Sigmoid colon (tissue), 4 donors: ENCODE measurements at regions not wholly inside any gene's neighbourhood (a gene's known extent, or its start where the extent isn't known, plus 50 kb on each side); places are given as distances from the start of the nearest gene placed in this dataset.

Experiments used
- EP300 ChIP-seq, 4 donors: sonication (generic); formaldehyde crosslinking; IDR thresholded peaks; one replicate each; pipeline ENCODE4 v1.6.1; 2017; ENCODE audit warnings: antibody characterized with exemption in 4 of 4
- POLR2A ChIP-seq, 2 donors: fragments of 450-650 bp; IDR thresholded peaks; one replicate each; pipeline ENCODE4 v1.6.1; 2016; ENCODE audit warnings: antibody characterized with exemption in 2 of 2, mild to moderate bottlenecking in 2 of 2, moderate library complexity in 2 of 2
- TF ChIP-seq, protein P1 (sequence below), 4 experiments: fragments of 450-650 bp in 3 of 4; fragments of 200-600 bp in 1 of 4; IDR thresholded peaks; one replicate each; pipeline ENCODE4 v1.5.1; 2016 to 2019; ENCODE audit warnings: antibody characterized with exemption in 4 of 4, mild to moderate bottlenecking in 3 of 4, moderate library complexity in 2 of 4

DNA sequence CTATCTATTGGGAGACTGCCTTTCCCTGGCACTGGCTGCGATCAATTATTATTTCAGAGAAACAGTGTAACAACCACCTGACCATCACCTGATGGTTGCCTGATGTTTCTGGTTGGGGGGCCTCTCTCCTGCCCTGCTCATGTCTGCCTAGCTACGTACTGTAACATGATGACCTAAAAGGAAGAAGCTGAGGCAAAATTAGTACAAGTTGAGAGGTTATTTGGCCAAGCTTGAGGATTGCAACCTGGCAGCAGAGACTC is 58.3 kb downstream of the OLFML3 start:
- TF ChIP-seq, protein P1, sequence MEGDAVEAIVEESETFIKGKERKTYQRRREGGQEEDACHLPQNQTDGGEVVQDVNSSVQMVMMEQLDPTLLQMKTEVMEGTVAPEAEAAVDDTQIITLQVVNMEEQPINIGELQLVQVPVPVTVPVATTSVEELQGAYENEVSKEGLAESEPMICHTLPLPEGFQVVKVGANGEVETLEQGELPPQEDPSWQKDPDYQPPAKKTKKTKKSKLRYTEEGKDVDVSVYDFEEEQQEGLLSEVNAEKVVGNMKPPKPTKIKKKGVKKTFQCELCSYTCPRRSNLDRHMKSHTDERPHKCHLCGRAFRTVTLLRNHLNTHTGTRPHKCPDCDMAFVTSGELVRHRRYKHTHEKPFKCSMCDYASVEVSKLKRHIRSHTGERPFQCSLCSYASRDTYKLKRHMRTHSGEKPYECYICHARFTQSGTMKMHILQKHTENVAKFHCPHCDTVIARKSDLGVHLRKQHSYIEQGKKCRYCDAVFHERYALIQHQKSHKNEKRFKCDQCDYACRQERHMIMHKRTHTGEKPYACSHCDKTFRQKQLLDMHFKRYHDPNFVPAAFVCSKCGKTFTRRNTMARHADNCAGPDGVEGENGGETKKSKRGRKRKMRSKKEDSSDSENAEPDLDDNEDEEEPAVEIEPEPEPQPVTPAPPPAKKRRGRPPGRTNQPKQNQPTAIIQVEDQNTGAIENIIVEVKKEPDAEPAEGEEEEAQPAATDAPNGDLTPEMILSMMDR (IDR thresholded peaks at IDR 0.05) = no peak
- no peak for TF ChIP-seq EP300 (IDR thresholded peaks at IDR 0.05)
- TF ChIP-seq POLR2A (IDR thresholded peaks at IDR 0.05) = no peak
